HG02678 (cell line): ENCODE measurements at regions not wholly inside any gene's neighbourhood (a gene's known extent, or its start where the extent isn't known, plus 50 kb on each side); places are given as distances from the start of the nearest gene placed in this dataset.
"Not testable (repeated sequence)": the region's sequence is repeated elsewhere in the genome, so short reads cannot be mapped to it uniquely, and the experiment has no call there.

ENCODE experiments used
- ATAC-seq: cut with Tn5 transposase; IDR thresholded peaks from one replicate; pipeline ENCODE4 v1.9.1; 2021; ENCODE audit warnings: mild to moderate bottlenecking, moderate library complexity; ENCODE audit not compliant: unreplicated experiment

GRCh38 chr17:70278844-70279462, 109.6 kb downstream of the KCNJ2 start:
- no peak for ATAC-seq

GRCh38 chr17:70286391-70286790, 117.1 kb downstream of the KCNJ2 start:
- no peak for ATAC-seq

- ATAC-seq: no peak
Observed at GRCh38 chr17:70288540-70289290, 119.4 kb downstream of the KCNJ2 start.

- no peak for ATAC-seq
Observed at GRCh38 chr17:70290770-70291169, 121.4 kb downstream of the KCNJ2 start.

GRCh38 chr17:70292366-70292765, 123.0 kb downstream of the KCNJ2 start:
- no peak for ATAC-seq

- ATAC-seq: not testable (repeated sequence)
Observed at GRCh38 chr17:70293564-70294310, 124.4 kb downstream of the KCNJ2 start.

- no peak for ATAC-seq
Observed at GRCh38 chr17:70295329-70295728, 126.0 kb downstream of the KCNJ2 start.

- ATAC-seq: no peak
Observed at GRCh38 chr17:70295731-70296130, 126.4 kb downstream of the KCNJ2 start.

GRCh38 chr17:70296456-70296855, 127.1 kb downstream of the KCNJ2 start:
- no peak for ATAC-seq

- ATAC-seq: no peak
Observed at GRCh38 chr17:70297397-70297796, 128.1 kb downstream of the KCNJ2 start.

- ATAC-seq: no peak
Observed at GRCh38 chr17:70298929-70299531, 129.7 kb downstream of the KCNJ2 start.

- no peak for ATAC-seq
Observed at GRCh38 chr17:70307430-70308225, 138.3 kb downstream of the KCNJ2 start.

GRCh38 chr17:70308618-70309017, 139.3 kb downstream of the KCNJ2 start:
- ATAC-seq: no peak

GRCh38 chr17:70310221-70310672, 140.9 kb downstream of the KCNJ2 start:
- ATAC-seq: no peak

GRCh38 chr17:70313086-70313852, 143.9 kb downstream of the KCNJ2 start:
- ATAC-seq: no peak

GRCh38 chr17:70314096-70314495, 144.8 kb downstream of the KCNJ2 start:
- no peak for ATAC-seq

- no peak for ATAC-seq
Observed at GRCh38 chr17:70314506-70314905, 145.2 kb downstream of the KCNJ2 start.

- ATAC-seq: no peak
Observed at GRCh38 chr17:70317421-70317820, 148.1 kb downstream of the KCNJ2 start.

- no peak for ATAC-seq
Observed at GRCh38 chr17:70318051-70318450, 148.7 kb downstream of the KCNJ2 start.

- ATAC-seq: no peak
Observed at GRCh38 chr17:70319516-70319915, 150.2 kb downstream of the KCNJ2 start.
